Activated CD4-positive, alpha-beta T cell treated with anti-CD3 and anti-CD28 coated beads, Interleukin-2, amount 50 U/mL, for 16 hours (primary cell): ENCODE measurements at regions not wholly inside any gene's neighbourhood (a gene's known extent, or its start where the extent isn't known, plus 50 kb on each side); places are given as distances from the start of the nearest gene placed in this dataset.

Experiments used
- DNase-seq: peaks from one replicate; pipeline ENCODE4 v3.0.0-alpha.2; 2020

GRCh38 chr13:26456650-26457049 is 100.8 kb upstream of the WASF3 start:
- DNase-seq = no peak

GRCh38 chr13:26457212-26457611 is 100.3 kb upstream of the WASF3 start:
- no peak for DNase-seq

- DNase-seq = no peak
These were observed 99.2 kb upstream of the WASF3 start for GRCh38 chr13:26458196-26458749.

- DNase-seq = no peak
These were observed 98.0 kb upstream of the WASF3 start for GRCh38 chr13:26459276-26460131.

GRCh38 chr13:26460648-26461047 is 96.8 kb upstream of the WASF3 start:
- DNase-seq = no peak

- no peak for DNase-seq
These were observed 94.2 kb upstream of the WASF3 start for GRCh38 chr13:26463296-26463695.

GRCh38 chr13:26463848-26464247 is 93.6 kb upstream of the WASF3 start:
- no peak for DNase-seq

GRCh38 chr13:26465514-26465913 is 92.0 kb upstream of the WASF3 start:
- DNase-seq = no peak

- DNase-seq = no peak
These were observed 91.5 kb upstream of the WASF3 start for GRCh38 chr13:26465954-26466353.

- DNase-seq = no peak
These were observed 89.2 kb upstream of the WASF3 start for GRCh38 chr13:26468265-26468801.

GRCh38 chr13:26469602-26470001 is 87.9 kb upstream of the WASF3 start:
- DNase-seq = no peak

GRCh38 chr13:26471807-26472206 is 85.7 kb upstream of the WASF3 start:
- no peak for DNase-seq

- no peak for DNase-seq
These were observed 83.8 kb upstream of the WASF3 start for GRCh38 chr13:26473571-26474230.

GRCh38 chr13:26474286-26474685 is 83.2 kb upstream of the WASF3 start:
- no peak for DNase-seq

- DNase-seq = no peak
These were observed 82.0 kb upstream of the WASF3 start for GRCh38 chr13:26475176-26476110.

GRCh38 chr13:26476111-26476781 is 81.2 kb upstream of the WASF3 start:
- DNase-seq = no peak

GRCh38 chr13:26476782-26477142 is 80.7 kb upstream of the WASF3 start:
- no peak for DNase-seq

- no peak for DNase-seq
These were observed 79.8 kb upstream of the WASF3 start for GRCh38 chr13:26477681-26478080.

- no peak for DNase-seq
These were observed 77.1 kb upstream of the WASF3 start for GRCh38 chr13:26480246-26480855.

GRCh38 chr13:26482451-26483197 is 74.9 kb upstream of the WASF3 start:
- peak; percentile 68 for DNase-seq

- no peak for DNase-seq
These were observed 73.9 kb upstream of the WASF3 start for GRCh38 chr13:26483546-26483945.
